HepG2 (cell line): ENCODE measurements at regions not wholly inside any gene's neighbourhood (a gene's known extent, or its start where the extent isn't known, plus 50 kb on each side); places are given as distances from the start of the nearest gene placed in this dataset.
"Not testable (repeated sequence)": the region's sequence is repeated elsewhere in the genome, so short reads cannot be mapped to it uniquely, and the experiment has no call there.

ENCODE experiments used
- ATAC-seq: fragments of 200-7000 bp; cut with Tn5 transposase; 3 replicates; pipeline ENCODE4 v1.9.1; 2020; ENCODE audit warnings: mild to moderate bottlenecking, moderate library complexity
- BruUV-seq: library from RNA; stranded (reverse); fragments of 400-500 nt; replicated peaks from 2 replicates; lab custom pipeline; 2021; lab: Mats Ljungman, UMichigan
- CTCF ChIA-PET: fragments of 300-600 bp; formaldehyde crosslinking; extraction: SDS; loops from one replicate; lab custom pipeline; 2021; ENCODE audit warnings: low total read pairs, inconsistent platforms, low intra/inter-chr PET ratio; lab: Yijun Ruan, JAX
- POLR2A ChIA-PET: fragments of 350-600 bp; sonication (Branson Sonifier 250); formaldehyde crosslinking; loops from one replicate; lab custom pipeline; 2020; ENCODE audit warnings: antibody characterized with exemption, inconsistent platforms; lab: Yijun Ruan, JAX
- DNase-seq: peaks from one replicate; pipeline ENCODE4 v3.0.0-alpha.2; 2015; ENCODE audit warnings: low spot score
- FAIRE-seq: peaks from 3 replicates; lab custom pipeline; 2011; peaks lifted over from hg19 to GRCh38; lab: Jason Lieb, UNC
- H2AFZ ChIP-seq: one replicate; pipeline ENCODE4 v1.6.1; 2011; ENCODE audit warnings: low read length, inconsistent platforms
- H3K27ac ChIP-seq: fragments of 300-600 bp; 3 replicates; pipeline ENCODE4 v1.8.0; 2011; ENCODE audit warnings: mixed run types, mild to moderate bottlenecking, mixed read lengths, low read length, inconsistent platforms; ENCODE audit not compliant: insufficient read depth; ENCODE audit errors: extremely low read length
- H3K27me3 ChIP-seq, 2 experiments: fragments of 200-600 bp in 1 of 2; 2 replicates in 1 of 2; 3 replicates in 1 of 2; pipeline versions ENCODE4 v1.6.0 to v1.8.0; 2011; ENCODE audit warnings: low read length in 2 of 2, mild to moderate bottlenecking in 2 of 2, moderate library complexity in 2 of 2, inconsistent platforms in 1 of 2; ENCODE audit not compliant: insufficient read depth in 2 of 2, control insufficient read depth in 1 of 2
- H3K36me3 ChIP-seq, 2 experiments: fragments of 200-600 bp in 1 of 2; replicated peaks in 1 of 2; 2 replicates in 1 of 2; 3 replicates in 1 of 2; pipeline versions ENCODE4 v1.5.1 to v1.8.0; 2011; ENCODE audit warnings: low read length in 2 of 2, inconsistent platforms in 1 of 2; ENCODE audit not compliant: insufficient read depth in 2 of 2, control insufficient read depth in 1 of 2
- H3K4me1 ChIP-seq: 2 replicates; pipeline ENCODE4 v1.5.1; 2012; ENCODE audit warnings: low read length, inconsistent platforms; ENCODE audit not compliant: insufficient read depth
- H3K4me2 ChIP-seq: 2 replicates; pipeline ENCODE4 v1.6.0; 2011; ENCODE audit warnings: low read depth, low read length, inconsistent platforms
- H3K4me3 ChIP-seq, 3 experiments: fragments of 200-600 bp in 1 of 3; sonication (generic), shearing (Covaris generic) in 1 of 3; replicated peaks in 1 of 3; 2 replicates each; pipeline ENCODE4 v1.5.1; 2011 to 2016; ENCODE audit warnings: low read length in 3 of 3, inconsistent platforms in 2 of 3, low read depth in 2 of 3, mild to moderate bottlenecking in 2 of 3, control low read depth in 1 of 3, mixed read lengths in 1 of 3; ENCODE audit not compliant: insufficient read depth in 1 of 3
- H3K79me2 ChIP-seq: one replicate; pipeline ENCODE4 v1.6.1; 2011; ENCODE audit warnings: low read length, inconsistent platforms; ENCODE audit not compliant: insufficient read depth
- H3K9ac ChIP-seq: 2 replicates; pipeline ENCODE4 v1.6.0; 2011; ENCODE audit warnings: mild to moderate bottlenecking, low read depth, low read length, inconsistent platforms; ENCODE audit not compliant: insufficient read depth
- H3K9me3 ChIP-seq: 2 replicates; pipeline ENCODE4 v1.5.1; 2012; ENCODE audit warnings: mild to moderate bottlenecking, low read length
- H4K20me1 ChIP-seq: 2 replicates; pipeline ENCODE4 v1.6.0; 2011; ENCODE audit warnings: inconsistent platforms, mild to moderate bottlenecking, low read length, moderate library complexity; ENCODE audit not compliant: insufficient read depth
- WGBS: methylation state at CpG from one replicate; pipeline ENCODE4 v1.1.6; 2017; ENCODE audit warnings: low lambda C conversion rate; 5-methylcytosine and 5-hydroxymethylcytosine counted together
- in situ Hi-C: cut with HindIII; loops from 2 replicates; pipeline ENCODE4 v1.10.0; 2017; ENCODE audit warnings: low pct_unique_long_range_greater_than_20kb; ENCODE audit not compliant: extremely low pct_ligation_motif_present
- intact Hi-C: fragments of 100-400 bp; cut with micrococcal nuclease; formaldehyde crosslinking; loops from one replicate; pipeline ENCODE4 v1.10.0; 2022; ENCODE audit not compliant: unreplicated experiment

GRCh38 chr12:37441371-37441770 is 875.2 kb upstream of the ALG10B start:
- H3K79me2 ChIP-seq, H4K20me1 ChIP-seq, DNase-seq, H3K4me3 ChIP-seq, H3K27me3 ChIP-seq, H3K4me1 ChIP-seq, H2AFZ ChIP-seq, in situ Hi-C loops, H3K4me2 ChIP-seq, H3K9ac ChIP-seq, CTCF ChIA-PET, H3K36me3 ChIP-seq, POLR2A ChIA-PET, FAIRE-seq, BruUV-seq, ATAC-seq, H3K27ac ChIP-seq, intact Hi-C loops: not testable (repeated sequence)
- peaks cover 41% of the 10 kb centered on the region for H3K9me3 ChIP-seq
- WGBS = 12% methylated on average over 1 of the region's 1 CpG

- H3K4me2 ChIP-seq, H3K4me3 ChIP-seq, in situ Hi-C loops, H3K36me3 ChIP-seq, BruUV-seq, H3K27ac ChIP-seq, H3K27me3 ChIP-seq, H3K4me1 ChIP-seq, H3K9ac ChIP-seq, H2AFZ ChIP-seq, POLR2A ChIA-PET, H4K20me1 ChIP-seq, CTCF ChIA-PET, FAIRE-seq, intact Hi-C loops, ATAC-seq, DNase-seq, H3K79me2 ChIP-seq: not testable (repeated sequence)
- peaks cover 50% of the 10 kb centered on the region for H3K9me3 ChIP-seq
- 0% methylated on average over 1 of the region's 3 CpGs for WGBS
Observed at GRCh38 chr12:37455646-37456045, 860.9 kb upstream of the ALG10B start.

GRCh38 chr12:37497939-37498338 is 818.6 kb upstream of the ALG10B start:
- H3K27ac ChIP-seq, H3K4me2 ChIP-seq, DNase-seq, ATAC-seq, H3K9ac ChIP-seq, H2AFZ ChIP-seq, H4K20me1 ChIP-seq, FAIRE-seq, intact Hi-C loops, POLR2A ChIA-PET, H3K27me3 ChIP-seq, H3K79me2 ChIP-seq, CTCF ChIA-PET, H3K4me1 ChIP-seq, in situ Hi-C loops, BruUV-seq, H3K4me3 ChIP-seq, H3K36me3 ChIP-seq: not testable (repeated sequence)
- peaks cover 41% of the 10 kb centered on the region for H3K9me3 ChIP-seq
- WGBS = 1% methylated on average over 4 of the region's 4 CpGs

- not testable (repeated sequence) for H3K4me1 ChIP-seq
Observed at GRCh38 chr12:37510256-37510655, 806.3 kb upstream of the ALG10B start.

More at GRCh38 chr12:37510256-37510655, 806.3 kb upstream of the ALG10B start:
- H3K9me3 ChIP-seq = peaks cover 52% of the 10 kb centered on the region
- CTCF ChIA-PET, FAIRE-seq, BruUV-seq, H3K4me3 ChIP-seq, H2AFZ ChIP-seq, H4K20me1 ChIP-seq, H3K79me2 ChIP-seq, H3K9ac ChIP-seq, in situ Hi-C loops, H3K4me2 ChIP-seq, H3K27me3 ChIP-seq, POLR2A ChIA-PET, H3K36me3 ChIP-seq, DNase-seq, H3K27ac ChIP-seq, intact Hi-C loops, ATAC-seq: not testable (repeated sequence)
